WTC11 (cell line): ENCODE measurements at regions not wholly inside any gene's neighbourhood (a gene's known extent, or its start where the extent isn't known, plus 50 kb on each side); places are given as distances from the start of the nearest gene placed in this dataset.

Experiments used
- ATAC-seq: fragments of 200-7000 bp; cut with Tn5 transposase; 2 replicates; pipeline ENCODE4 v1.10.0; 2021; ENCODE audit warnings: mild to moderate bottlenecking, moderate library complexity
- CTCF ChIA-PET: fragments of 300-600 bp; sonication (Branson Sonifier 250); formaldehyde crosslinking; loops from one replicate; lab custom pipeline; 2021; ENCODE audit warnings: antibody characterized with exemption; lab: Charles Lee
- POLR2A ChIA-PET: fragments of 350-600 bp; sonication (Branson Sonifier 250); formaldehyde crosslinking; loops from one replicate; lab custom pipeline; 2021; ENCODE audit warnings: antibody characterized with exemption; lab: Charles Lee
- DNase-seq: peaks from one replicate; pipeline ENCODE4 v3.0.0; 2021; ENCODE audit warnings: low spot score
- H3K27ac Mint-ChIP-seq: 2 replicates; pipeline ENCODE4 v1.8.0; 2021; ENCODE audit warnings: mixed read lengths
- H3K27me3 Mint-ChIP-seq: 2 replicates; pipeline ENCODE4 v1.8.0; 2021; ENCODE audit warnings: low read depth, mild to moderate bottlenecking, moderate library complexity, mixed read lengths
- H3K36me3 Mint-ChIP-seq: 2 replicates; pipeline ENCODE4 v1.8.0; 2021; ENCODE audit warnings: mixed read lengths
- H3K4me1 Mint-ChIP-seq: 2 replicates; pipeline ENCODE4 v1.8.0; 2022; ENCODE audit warnings: mixed read lengths
- H3K4me3 Mint-ChIP-seq: 2 replicates; pipeline ENCODE4 v1.8.0; 2021; ENCODE audit warnings: mild to moderate bottlenecking, moderate library complexity, mixed read lengths
- H3K9me3 Mint-ChIP-seq: 2 replicates; pipeline ENCODE4 v1.8.0; 2021; ENCODE audit warnings: mixed read lengths
- AFF4 ChIP-seq: sonication (generic); formaldehyde crosslinking; IDR thresholded peaks from 2 replicates; pipeline ENCODE4 v1.8.1; 2023; ENCODE audit warnings: mild to moderate bottlenecking, missing genetic modification reagents, borderline replicate concordance
- CREB1 ChIP-seq: sonication (generic); formaldehyde crosslinking; IDR thresholded peaks from 2 replicates; pipeline ENCODE4 v1.8.0; 2023; ENCODE audit warnings: mild to moderate bottlenecking, missing genetic modification reagents
- FOXP4 ChIP-seq: sonication (generic); formaldehyde crosslinking; IDR thresholded peaks from 2 replicates; pipeline ENCODE4 v1.8.0; 2022; ENCODE audit warnings: mild to moderate bottlenecking, missing genetic modification reagents
- GABPB1 ChIP-seq: sonication (generic); formaldehyde crosslinking; IDR thresholded peaks from 2 replicates; pipeline ENCODE4 v1.8.1; 2023; ENCODE audit warnings: mild to moderate bottlenecking, missing genetic modification reagents
- KAT7 ChIP-seq: sonication (generic); formaldehyde crosslinking; IDR thresholded peaks from 2 replicates; pipeline ENCODE4 v1.8.1; 2023; ENCODE audit warnings: missing genetic modification reagents, mild to moderate bottlenecking, borderline replicate concordance
- MAX ChIP-seq: sonication (generic); formaldehyde crosslinking; IDR thresholded peaks from 2 replicates; pipeline ENCODE4 v1.8.0; 2022; ENCODE audit warnings: mild to moderate bottlenecking, missing genetic modification reagents
- MLX ChIP-seq: sonication (generic); formaldehyde crosslinking; IDR thresholded peaks from 2 replicates; pipeline ENCODE4 v1.8.1; 2023; ENCODE audit warnings: mild to moderate bottlenecking, missing genetic modification reagents, moderate library complexity
- MYBL2 ChIP-seq: sonication (generic); formaldehyde crosslinking; IDR thresholded peaks from 2 replicates; pipeline ENCODE4 v1.8.1; 2023; ENCODE audit warnings: mild to moderate bottlenecking, moderate library complexity, missing genetic modification reagents
- NFYB ChIP-seq: sonication (generic); formaldehyde crosslinking; conservative IDR thresholded peaks from 2 replicates; pipeline ENCODE4 v1.8.0; 2022; ENCODE audit warnings: low read depth, missing genetic modification reagents
- NR1H2 ChIP-seq: sonication (generic); formaldehyde crosslinking; IDR thresholded peaks from 2 replicates; pipeline ENCODE4 v1.9.0; 2021; ENCODE audit warnings: mild to moderate bottlenecking, moderate library complexity, missing genetic modification reagents
- SOX15 ChIP-seq: fragments of 250-450 bp; sonication (Bioruptor Pico); IDR thresholded peaks from 2 replicates; pipeline ENCODE4 v1.9.0; 2021; ENCODE audit warnings: mild to moderate bottlenecking
- TEAD1 ChIP-seq: sonication (generic); formaldehyde crosslinking; IDR thresholded peaks from 2 replicates; pipeline ENCODE4 v1.8.0; 2022; ENCODE audit warnings: mild to moderate bottlenecking, missing genetic modification reagents
- TP53 ChIP-seq: sonication (generic); formaldehyde crosslinking; IDR thresholded peaks from 2 replicates; pipeline ENCODE4 v1.8.1; 2023; ENCODE audit warnings: mild to moderate bottlenecking, missing genetic modification reagents
- ZBTB21 ChIP-seq: sonication (generic); formaldehyde crosslinking; IDR thresholded peaks from 2 replicates; pipeline ENCODE4 v1.8.1; 2023; ENCODE audit warnings: mild to moderate bottlenecking, missing genetic modification reagents, borderline replicate concordance
- ZMAT4 ChIP-seq: fragments of 250-450 bp; sonication (Bioruptor Pico); IDR thresholded peaks from 2 replicates; pipeline ENCODE4 v1.9.0; 2021; ENCODE audit warnings: mild to moderate bottlenecking
- ZNF138 ChIP-seq: sonication (generic); formaldehyde crosslinking; conservative IDR thresholded peaks from 2 replicates; pipeline ENCODE4 v1.8.1; 2022; ENCODE audit warnings: mild to moderate bottlenecking, moderate library complexity, missing genetic modification reagents
- TF ChIP-seq, protein P1 (sequence below): sonication (generic); formaldehyde crosslinking; IDR thresholded peaks from 2 replicates; pipeline ENCODE4 v1.8.1; 2022; ENCODE audit warnings: mild to moderate bottlenecking, moderate library complexity, missing genetic modification reagents
- TF ChIP-seq, protein P2 (sequence below): fragments of 250-450 bp; sonication (Bioruptor Pico); IDR thresholded peaks from 2 replicates; pipeline ENCODE4 v1.9.0; 2021; ENCODE audit warnings: mild to moderate bottlenecking, borderline replicate concordance

DNA sequence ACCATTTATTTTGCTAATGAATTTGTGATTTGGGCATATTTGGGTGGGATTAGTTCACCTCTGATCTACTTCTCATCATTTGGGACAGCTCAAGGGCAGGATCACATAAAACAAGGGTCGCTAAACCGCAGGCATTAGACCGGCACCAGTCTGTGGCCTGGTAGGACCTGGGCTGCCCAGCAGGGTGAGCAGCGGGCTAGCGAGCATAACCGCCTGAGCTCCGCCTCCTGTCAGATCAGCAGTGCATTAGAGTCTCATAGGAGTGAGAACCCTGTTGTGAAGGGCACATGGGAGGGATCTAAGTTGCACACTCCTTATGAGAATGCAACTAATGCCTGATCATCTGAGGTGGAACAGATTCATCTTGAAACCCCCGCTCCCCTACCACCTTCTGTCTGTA is 785.3 kb downstream of the TRHDE start:
- ATAC-seq, result peak; percentile 94

GRCh38 chr12:73065913-73066312 is 793.7 kb downstream of the TRHDE start:
- ATAC-seq, result no peak

More for the DNA sequence above, 785.3 kb downstream of the TRHDE start:
- TF ChIP-seq KAT7 (CRISPR knock-in tag) (no peak), ZBTB21 (no peak), NR1H2 (CRISPR knock-in tag) (no peak), SOX15 (CRISPR knock-in tag) (no peak), MAX (CRISPR knock-in tag) (no peak)
- TF ChIP-seq, protein P1, sequence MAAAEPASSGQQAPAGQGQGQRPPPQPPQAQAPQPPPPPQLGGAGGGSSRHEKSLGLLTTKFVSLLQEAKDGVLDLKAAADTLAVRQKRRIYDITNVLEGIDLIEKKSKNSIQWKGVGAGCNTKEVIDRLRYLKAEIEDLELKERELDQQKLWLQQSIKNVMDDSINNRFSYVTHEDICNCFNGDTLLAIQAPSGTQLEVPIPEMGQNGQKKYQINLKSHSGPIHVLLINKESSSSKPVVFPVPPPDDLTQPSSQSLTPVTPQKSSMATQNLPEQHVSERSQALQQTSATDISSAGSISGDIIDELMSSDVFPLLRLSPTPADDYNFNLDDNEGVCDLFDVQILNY, result no peak
- peaks cover 3% of the 10 kb centered on the region for H3K9me3 Mint-ChIP-seq
- no peak overlapping the region for H3K4me3 Mint-ChIP-seq
- ChIA-PET CTCF (no interaction called here), POLR2A (interaction anchor here (0.5 kb wide), 1 partner anchor 1211 kb away, joined by 3 read pairs; no protein-coding TSS in a partner anchor)
- peaks cover 4% of the 10 kb centered on the region; the same call in 1 of the 2 replicates for H3K36me3 Mint-ChIP-seq
- peak; percentile 42 for DNase-seq
- no peaks in the 10 kb centered on the region; the same call in 1 of the 2 replicates for H3K4me1 Mint-ChIP-seq
- no peaks in the 10 kb centered on the region for H3K27me3 Mint-ChIP-seq
- no peak overlapping the region for H3K27ac Mint-ChIP-seq

More at GRCh38 chr12:73065913-73066312, 793.7 kb downstream of the TRHDE start:
- H3K4me1 Mint-ChIP-seq, result peaks cover 7% of the 10 kb centered on the region
- no peak overlapping the region for H3K27ac Mint-ChIP-seq
- H3K36me3 Mint-ChIP-seq, result no peaks in the 10 kb centered on the region
- peaks cover 29% of the 10 kb centered on the region for H3K9me3 Mint-ChIP-seq
- ChIA-PET CTCF (no interaction called here), POLR2A (no interaction called here)
- DNase-seq, result no peak
- no peak overlapping the region for H3K4me3 Mint-ChIP-seq
- H3K27me3 Mint-ChIP-seq, result no peaks in the 10 kb centered on the region
- TF ChIP-seq NFYB (CRISPR knock-in tag) (no peak), GABPB1 (CRISPR knock-in tag) (no peak), MYBL2 (no peak), ZNF138 (CRISPR knock-in tag) (no peak), KAT7 (CRISPR knock-in tag) (no peak), MLX (CRISPR knock-in tag) (no peak), CREB1 (no peak), ZBTB21 (no peak), ZMAT4 (CRISPR knock-in tag) (no peak), TEAD1 (CRISPR knock-in tag) (no peak), AFF4 (no peak), TP53 (CRISPR knock-in tag) (no peak), FOXP4 (CRISPR knock-in tag) (no peak)
- TF ChIP-seq, protein P2, sequence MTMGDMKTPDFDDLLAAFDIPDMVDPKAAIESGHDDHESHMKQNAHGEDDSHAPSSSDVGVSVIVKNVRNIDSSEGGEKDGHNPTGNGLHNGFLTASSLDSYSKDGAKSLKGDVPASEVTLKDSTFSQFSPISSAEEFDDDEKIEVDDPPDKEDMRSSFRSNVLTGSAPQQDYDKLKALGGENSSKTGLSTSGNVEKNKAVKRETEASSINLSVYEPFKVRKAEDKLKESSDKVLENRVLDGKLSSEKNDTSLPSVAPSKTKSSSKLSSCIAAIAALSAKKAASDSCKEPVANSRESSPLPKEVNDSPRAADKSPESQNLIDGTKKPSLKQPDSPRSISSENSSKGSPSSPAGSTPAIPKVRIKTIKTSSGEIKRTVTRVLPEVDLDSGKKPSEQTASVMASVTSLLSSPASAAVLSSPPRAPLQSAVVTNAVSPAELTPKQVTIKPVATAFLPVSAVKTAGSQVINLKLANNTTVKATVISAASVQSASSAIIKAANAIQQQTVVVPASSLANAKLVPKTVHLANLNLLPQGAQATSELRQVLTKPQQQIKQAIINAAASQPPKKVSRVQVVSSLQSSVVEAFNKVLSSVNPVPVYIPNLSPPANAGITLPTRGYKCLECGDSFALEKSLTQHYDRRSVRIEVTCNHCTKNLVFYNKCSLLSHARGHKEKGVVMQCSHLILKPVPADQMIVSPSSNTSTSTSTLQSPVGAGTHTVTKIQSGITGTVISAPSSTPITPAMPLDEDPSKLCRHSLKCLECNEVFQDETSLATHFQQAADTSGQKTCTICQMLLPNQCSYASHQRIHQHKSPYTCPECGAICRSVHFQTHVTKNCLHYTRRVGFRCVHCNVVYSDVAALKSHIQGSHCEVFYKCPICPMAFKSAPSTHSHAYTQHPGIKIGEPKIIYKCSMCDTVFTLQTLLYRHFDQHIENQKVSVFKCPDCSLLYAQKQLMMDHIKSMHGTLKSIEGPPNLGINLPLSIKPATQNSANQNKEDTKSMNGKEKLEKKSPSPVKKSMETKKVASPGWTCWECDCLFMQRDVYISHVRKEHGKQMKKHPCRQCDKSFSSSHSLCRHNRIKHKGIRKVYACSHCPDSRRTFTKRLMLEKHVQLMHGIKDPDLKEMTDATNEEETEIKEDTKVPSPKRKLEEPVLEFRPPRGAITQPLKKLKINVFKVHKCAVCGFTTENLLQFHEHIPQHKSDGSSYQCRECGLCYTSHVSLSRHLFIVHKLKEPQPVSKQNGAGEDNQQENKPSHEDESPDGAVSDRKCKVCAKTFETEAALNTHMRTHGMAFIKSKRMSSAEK, result no peak
